ENCODE measurements at regions not wholly inside any gene's neighbourhood (a gene's known extent, or its start where the extent isn't known, plus 50 kb on each side); places are given as distances from the start of the nearest gene placed in this dataset.

DNA sequence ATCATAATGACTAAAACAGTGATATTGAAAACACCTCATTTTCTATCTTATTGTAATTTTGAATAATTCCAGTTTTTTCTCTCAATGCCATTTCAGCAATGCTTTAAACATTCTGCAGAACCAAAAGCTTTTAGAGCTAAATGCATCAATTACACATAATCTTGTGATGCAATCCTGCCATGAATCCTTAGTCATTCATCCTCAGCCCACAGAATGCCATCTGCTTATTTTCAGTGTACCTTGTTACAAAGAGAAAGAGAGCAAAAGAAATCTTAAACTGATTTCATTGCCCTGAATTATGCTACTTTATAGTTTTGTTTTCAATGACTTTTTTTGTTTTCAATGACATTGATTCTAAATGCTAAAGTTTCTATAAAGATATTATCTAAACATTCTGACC lies 1234.8 kb upstream of the C9orf72 start:
- H3K27me3 ChIP-seq, result no peaks in the 10 kb centered on the region

DNA sequence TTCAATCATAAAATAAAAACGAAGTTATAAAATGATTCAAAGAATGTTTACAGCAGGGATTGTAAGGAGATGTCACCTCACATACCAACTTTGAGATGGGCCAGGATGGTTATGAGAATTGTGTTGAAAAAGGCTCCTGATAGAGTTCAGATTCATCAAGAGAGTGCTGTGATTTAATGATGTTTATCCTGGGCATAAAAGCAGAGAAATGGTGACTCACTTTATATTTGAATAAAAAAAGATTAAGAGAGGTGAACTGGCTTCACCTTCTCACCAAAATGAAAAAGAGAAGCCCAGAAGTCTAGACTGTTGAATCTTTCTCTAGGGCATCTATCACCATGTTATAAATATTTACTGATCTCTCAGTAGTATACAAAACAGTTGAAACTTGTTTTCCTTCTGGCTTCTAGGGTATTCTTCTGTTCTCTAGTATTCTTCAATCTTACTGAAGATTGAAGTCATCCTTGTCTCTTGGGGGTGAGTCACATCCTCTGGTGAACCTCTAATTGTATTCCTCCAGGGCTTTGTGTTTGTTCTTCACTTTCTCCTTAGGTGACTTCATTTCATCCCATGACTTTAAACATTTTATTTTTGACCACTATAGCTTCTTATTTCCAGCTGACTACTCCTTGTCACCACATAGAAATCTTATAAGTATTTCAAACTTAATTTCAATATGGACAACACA lies 1237.3 kb upstream of the C9orf72 start:
- no peak for DNase-seq
- H3K4me1 ChIP-seq, result no peaks in the 10 kb centered on the region
- no peak overlapping the region for H3K4me3 ChIP-seq
- TF ChIP-seq POLR2A (IDR thresholded peaks at IDR 0.05), result no peak
- TF ChIP-seq, protein P1, sequence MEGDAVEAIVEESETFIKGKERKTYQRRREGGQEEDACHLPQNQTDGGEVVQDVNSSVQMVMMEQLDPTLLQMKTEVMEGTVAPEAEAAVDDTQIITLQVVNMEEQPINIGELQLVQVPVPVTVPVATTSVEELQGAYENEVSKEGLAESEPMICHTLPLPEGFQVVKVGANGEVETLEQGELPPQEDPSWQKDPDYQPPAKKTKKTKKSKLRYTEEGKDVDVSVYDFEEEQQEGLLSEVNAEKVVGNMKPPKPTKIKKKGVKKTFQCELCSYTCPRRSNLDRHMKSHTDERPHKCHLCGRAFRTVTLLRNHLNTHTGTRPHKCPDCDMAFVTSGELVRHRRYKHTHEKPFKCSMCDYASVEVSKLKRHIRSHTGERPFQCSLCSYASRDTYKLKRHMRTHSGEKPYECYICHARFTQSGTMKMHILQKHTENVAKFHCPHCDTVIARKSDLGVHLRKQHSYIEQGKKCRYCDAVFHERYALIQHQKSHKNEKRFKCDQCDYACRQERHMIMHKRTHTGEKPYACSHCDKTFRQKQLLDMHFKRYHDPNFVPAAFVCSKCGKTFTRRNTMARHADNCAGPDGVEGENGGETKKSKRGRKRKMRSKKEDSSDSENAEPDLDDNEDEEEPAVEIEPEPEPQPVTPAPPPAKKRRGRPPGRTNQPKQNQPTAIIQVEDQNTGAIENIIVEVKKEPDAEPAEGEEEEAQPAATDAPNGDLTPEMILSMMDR (IDR thresholded peaks at IDR 0.05), result no peak
- H3K27ac ChIP-seq, result no peak overlapping the region
- no peaks in the 10 kb centered on the region for H3K27me3 ChIP-seq
- no peaks in the 10 kb centered on the region for H3K9me3 ChIP-seq
- H3K36me3 ChIP-seq, result no peaks in the 10 kb centered on the region
- 48 to 50% methylated on average over 1 of the region's 1 CpG for WGBS, 2 donors
- intact Hi-C loops (cut with DNase I), result no loop called here

More for the DNA sequence above, 1234.8 kb upstream of the C9orf72 start:
- intact Hi-C loops (cut with DNase I), result no loop called here
- H3K4me1 ChIP-seq, result no peaks in the 10 kb centered on the region
- H3K27ac ChIP-seq, result no peak overlapping the region
- H3K4me3 ChIP-seq, result no peak overlapping the region
- TF ChIP-seq, protein P1 (IDR thresholded peaks at IDR 0.05), result no peak
- TF ChIP-seq POLR2A (IDR thresholded peaks at IDR 0.05), result no peak
- H3K9me3 ChIP-seq, result no peaks in the 10 kb centered on the region
- H3K36me3 ChIP-seq, result no peaks in the 10 kb centered on the region
- no peak for DNase-seq

DNA sequence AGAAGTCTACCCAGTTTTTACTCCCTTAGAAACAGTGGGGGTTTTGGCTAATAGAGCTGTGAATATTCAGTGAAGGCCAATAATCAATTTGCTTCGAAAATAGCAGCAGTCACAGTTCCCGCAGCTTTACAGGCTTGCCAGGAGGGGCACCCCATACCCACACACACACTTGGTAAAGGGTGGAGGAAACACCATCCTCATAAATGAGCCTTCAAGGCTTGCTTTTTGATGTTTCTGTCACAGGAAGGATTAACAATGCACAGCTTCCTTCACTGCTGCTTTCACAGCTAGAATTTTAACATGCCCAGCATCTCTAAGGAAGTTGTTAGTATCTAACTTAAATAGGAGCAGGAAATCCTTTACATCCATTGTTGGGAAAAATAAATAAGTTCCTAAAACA lies 1247.5 kb upstream of the C9orf72 start:
- Histone ChIP-seq H3K27ac (no peak overlapping the region), H3K4me3 (no peak overlapping the region), H3K36me3 (no peaks in the 10 kb centered on the region), H3K4me1 (no peaks in the 10 kb centered on the region), H3K9me3 (no peaks in the 10 kb centered on the region), H3K27me3 (no peaks in the 10 kb centered on the region)
- no peak for TF ChIP-seq POLR2A (IDR thresholded peaks at IDR 0.05)
- TF ChIP-seq, protein P1 (IDR thresholded peaks at IDR 0.05), result no peak
- DNase-seq, result no peak
- 48 to 50% methylated on average over 2 of the region's 2 CpGs for WGBS, 2 donors
- intact Hi-C loops (cut with DNase I), result no loop called here

DNA sequence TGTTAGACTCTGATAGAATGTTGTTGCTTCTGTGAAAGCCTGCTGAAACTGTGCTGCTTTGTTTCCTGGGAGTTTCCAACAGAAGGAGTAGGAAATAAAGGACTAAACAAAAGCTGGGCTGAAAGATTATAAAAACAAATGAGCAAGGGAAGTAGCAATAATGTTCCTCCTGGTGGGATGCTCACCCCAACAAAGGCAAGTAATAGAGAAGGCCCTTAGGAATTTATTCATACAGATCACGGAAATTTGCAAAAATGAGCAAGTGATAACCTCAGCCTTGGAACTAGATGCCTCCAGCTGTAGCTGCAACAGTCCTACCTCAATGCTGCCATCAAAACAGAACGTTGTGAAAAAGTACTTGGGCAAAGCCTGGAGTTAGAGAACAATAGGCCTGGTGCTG lies 1248.0 kb upstream of the C9orf72 start:
- intact Hi-C loops (cut with DNase I), result no loop called here
- Histone ChIP-seq H3K4me3 (no peak overlapping the region), H3K9me3 (no peaks in the 10 kb centered on the region), H3K36me3 (no peaks in the 10 kb centered on the region), H3K27me3 (no peaks in the 10 kb centered on the region), H3K4me1 (no peaks in the 10 kb centered on the region), H3K27ac (no peak overlapping the region)
- DNase-seq, result no peak
- TF ChIP-seq POLR2A (IDR thresholded peaks at IDR 0.05), result no peak
- TF ChIP-seq, protein P1 (IDR thresholded peaks at IDR 0.05), result no peak
- whole genome bisulfite sequencing, 2 donors, result 38 to 39% methylated on average over 2 of the region's 2 CpGs

DNA sequence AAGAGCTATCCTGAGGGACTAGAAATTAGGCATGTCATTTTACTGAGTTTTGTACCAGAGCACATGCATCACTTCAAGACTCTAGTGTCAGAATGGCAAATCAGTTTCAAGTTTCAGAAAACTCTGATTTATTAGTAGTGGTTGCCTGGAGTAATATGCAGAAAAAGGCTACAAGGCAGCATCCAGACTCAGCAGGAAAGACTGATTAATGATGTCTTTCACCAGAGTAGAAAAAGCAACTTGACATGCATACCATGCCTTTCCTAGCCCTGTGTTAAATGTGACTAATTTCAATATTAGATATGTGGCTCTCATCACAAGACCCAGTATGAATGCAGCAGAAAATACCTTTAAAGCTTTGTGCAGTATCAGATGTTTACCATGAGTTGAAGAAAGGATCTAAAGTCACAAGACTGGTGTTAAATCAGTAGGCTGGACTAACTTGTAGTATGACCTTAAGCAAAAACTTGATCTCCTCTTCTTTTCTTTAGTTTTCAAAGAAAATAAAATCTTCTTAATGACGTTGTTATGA lies 1251.2 kb upstream of the C9orf72 start:
- intact Hi-C loops (cut with DNase I), result no loop called here
- H3K36me3 ChIP-seq, result no peaks in the 10 kb centered on the region
- no peak overlapping the region for H3K4me3 ChIP-seq

More for the DNA sequence above, 1251.2 kb upstream of the C9orf72 start:
- Histone ChIP-seq H3K27me3 (no peaks in the 10 kb centered on the region), H3K9me3 (no peaks in the 10 kb centered on the region), H3K4me1 (no peaks in the 10 kb centered on the region), H3K27ac (no peak overlapping the region)
- no peak for DNase-seq
- WGBS, 2 donors, result 40 to 55% methylated on average over 1 of the region's 1 CpG
- TF ChIP-seq POLR2A (IDR thresholded peaks at IDR 0.05), result no peak
- TF ChIP-seq, protein P1 (IDR thresholded peaks at IDR 0.05), result no peak
